ENCODE measurements at regions not wholly inside any gene's neighbourhood (a gene's known extent, or its start where the extent isn't known, plus 50 kb on each side); places are given as distances from the start of the nearest gene placed in this dataset.

DNA sequence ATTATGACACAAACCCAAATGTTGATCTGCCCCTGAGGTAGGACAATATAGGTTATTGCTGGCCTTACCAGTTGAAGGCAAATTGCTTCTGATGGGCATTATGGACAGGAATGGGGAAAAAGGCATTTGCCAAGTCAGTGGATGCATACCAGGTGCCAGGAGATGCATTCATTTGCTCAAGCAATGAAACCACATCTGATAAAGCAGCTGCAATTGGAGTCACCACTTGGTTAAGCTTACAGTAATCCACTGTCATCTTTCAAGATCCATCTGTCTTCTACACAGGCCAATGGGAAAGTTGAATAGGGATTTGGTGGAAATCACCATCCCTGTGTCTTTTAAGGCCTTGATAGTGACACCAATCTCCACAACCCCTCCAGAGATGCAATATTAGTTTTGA lies 648.6 kb downstream of the COL12A1 start:
- in situ Hi-C loops (cut with MboI), result no loop called here
- BruUV-seq (replicated peaks), result no TSS peak
- no peak overlapping the region for H3K9ac ChIP-seq (ENCODE audit: insufficient read depth in 1 of 2, low read depth in 2 of 2, low read length in 2 of 2)
- no peaks in the 10 kb centered on the region for H3K9me1 ChIP-seq (ENCODE audit: control insufficient read depth, insufficient read depth, low read length)
- no peak overlapping the region for H3K4me3 ChIP-seq
- FAIRE-seq (no peak), DNase-seq (ENCODE audit: extremely low read depth in 1 of 4, low spot score in 3 of 4) (no peak), ATAC-seq (no peak)
- no peaks in the 10 kb centered on the region for H3K36me3 ChIP-seq (ENCODE audit: control insufficient read depth, insufficient read depth, low read length)
- no peak overlapping the region for H2AFZ ChIP-seq (ENCODE audit: low read depth, low read length)
- no peaks in the 10 kb centered on the region for H4K20me1 ChIP-seq (replicated peaks; ENCODE audit: control insufficient read depth, insufficient read depth, low read length)
- CTCF ChIA-PET (ENCODE audit: low intra/inter-chr PET ratio), result no interaction called here
- intact Hi-C loops (cut with micrococcal nuclease), result no loop called here
- H3K27me3 ChIP-seq (ENCODE audit: control insufficient read depth in 2 of 2, insufficient read depth in 2 of 2, low read length in 2 of 2), result no peaks in the 10 kb centered on the region
- H3K79me2 ChIP-seq (ENCODE audit: control insufficient read depth, insufficient read depth, low read length), result no peaks in the 10 kb centered on the region
- no peaks in the 10 kb centered on the region for H3K4me1 ChIP-seq (replicated peaks in 1 of 2; ENCODE audit: control insufficient read depth in 2 of 2, insufficient read depth in 2 of 2, low read length in 2 of 2)
- H3K4me2 ChIP-seq (ENCODE audit: insufficient read depth, low read length), result no peak overlapping the region
- no peaks in the 10 kb centered on the region for H3K9me3 ChIP-seq (replicated peaks; ENCODE audit: control insufficient read depth, insufficient read depth, low read depth, low read length)
- H3K27ac ChIP-seq (ENCODE audit: extremely low read depth, low read depth, low read length), result no peak overlapping the region
- POLR2A ChIA-PET, result no interaction called here
- no peak for TF ChIP-seq RBM17 (IDR thresholded peaks at IDR 0.05; ENCODE audit: borderline replicate concordance, low read depth, low read length)
- TF ChIP-seq CBFB (CRISPR knock-in tag; IDR thresholded peaks at IDR 0.05), result no peak
- TF ChIP-seq BDP1 (IDR thresholded peaks at IDR 0.05; ENCODE audit: insufficient read depth, insufficient read length), result no peak
- TF ChIP-seq CBFA2T3 (IDR thresholded peaks at IDR 0.05), result no peak
- TF ChIP-seq ZNF212 (CRISPR knock-in tag; IDR thresholded peaks at IDR 0.05), result no peak
- TF ChIP-seq ZNF717 (CRISPR knock-in tag; IDR thresholded peaks at IDR 0.05), result no peak
- TF ChIP-seq TBP (optimal IDR thresholded peaks at IDR 0.05; ENCODE audit: low read depth, low read length), result no peak
- TF ChIP-seq MAFG (tag; conservative IDR thresholded peaks at IDR 0.05), result no peak
- TF ChIP-seq ZNF23 (CRISPR knock-in tag; IDR thresholded peaks at IDR 0.05), result no peak
- TF ChIP-seq, protein P1, sequence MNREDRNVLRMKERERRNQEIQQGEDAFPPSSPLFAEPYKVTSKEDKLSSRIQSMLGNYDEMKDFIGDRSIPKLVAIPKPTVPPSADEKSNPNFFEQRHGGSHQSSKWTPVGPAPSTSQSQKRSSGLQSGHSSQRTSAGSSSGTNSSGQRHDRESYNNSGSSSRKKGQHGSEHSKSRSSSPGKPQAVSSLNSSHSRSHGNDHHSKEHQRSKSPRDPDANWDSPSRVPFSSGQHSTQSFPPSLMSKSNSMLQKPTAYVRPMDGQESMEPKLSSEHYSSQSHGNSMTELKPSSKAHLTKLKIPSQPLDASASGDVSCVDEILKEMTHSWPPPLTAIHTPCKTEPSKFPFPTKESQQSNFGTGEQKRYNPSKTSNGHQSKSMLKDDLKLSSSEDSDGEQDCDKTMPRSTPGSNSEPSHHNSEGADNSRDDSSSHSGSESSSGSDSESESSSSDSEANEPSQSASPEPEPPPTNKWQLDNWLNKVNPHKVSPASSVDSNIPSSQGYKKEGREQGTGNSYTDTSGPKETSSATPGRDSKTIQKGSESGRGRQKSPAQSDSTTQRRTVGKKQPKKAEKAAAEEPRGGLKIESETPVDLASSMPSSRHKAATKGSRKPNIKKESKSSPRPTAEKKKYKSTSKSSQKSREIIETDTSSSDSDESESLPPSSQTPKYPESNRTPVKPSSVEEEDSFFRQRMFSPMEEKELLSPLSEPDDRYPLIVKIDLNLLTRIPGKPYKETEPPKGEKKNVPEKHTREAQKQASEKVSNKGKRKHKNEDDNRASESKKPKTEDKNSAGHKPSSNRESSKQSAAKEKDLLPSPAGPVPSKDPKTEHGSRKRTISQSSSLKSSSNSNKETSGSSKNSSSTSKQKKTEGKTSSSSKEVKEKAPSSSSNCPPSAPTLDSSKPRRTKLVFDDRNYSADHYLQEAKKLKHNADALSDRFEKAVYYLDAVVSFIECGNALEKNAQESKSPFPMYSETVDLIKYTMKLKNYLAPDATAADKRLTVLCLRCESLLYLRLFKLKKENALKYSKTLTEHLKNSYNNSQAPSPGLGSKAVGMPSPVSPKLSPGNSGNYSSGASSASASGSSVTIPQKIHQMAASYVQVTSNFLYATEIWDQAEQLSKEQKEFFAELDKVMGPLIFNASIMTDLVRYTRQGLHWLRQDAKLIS (CRISPR knock-in tag; IDR thresholded peaks at IDR 0.05), result no peak
- TF ChIP-seq RHOXF2B (CRISPR knock-in tag; conservative IDR thresholded peaks at IDR 0.05), result no peak
- TF ChIP-seq TFAM (CRISPR knock-in tag; conservative IDR thresholded peaks at IDR 0.05), result no peak
- no peak for TF ChIP-seq ZNF551 (CRISPR knock-in tag; IDR thresholded peaks at IDR 0.05)

Data from K562 (cell line).